Pancreas (tissue), 10 donors: ENCODE measurements at regions not wholly inside any gene's neighbourhood (a gene's known extent, or its start where the extent isn't known, plus 50 kb on each side); places are given as distances from the start of the nearest gene placed in this dataset.

ENCODE experiments used
- ATAC-seq, 4 donors: fragments of 200-7000 bp; cut with Tn5 transposase; one replicate each; pipeline versions ENCODE4 v1.8.0 to v1.9.1; 2020; ENCODE audit warnings: mild to moderate bottlenecking in 4 of 4, moderate library complexity in 4 of 4
- DNase-seq, 6 donors: peaks; one replicate each; pipeline ENCODE4 v3.0.0-alpha.2; 2020
- FAIRE-seq: peaks from 2 replicates; lab custom pipeline; 2012; peaks lifted over from hg19 to GRCh38; lab: Jason Lieb, UNC
- H3K27ac ChIP-seq, 4 donors: fragments of 200-600 bp; sonication (generic); 1 replicate in 3 of 4; 2 replicates in 1 of 4; pipeline versions ENCODE4 v1.5.0 to v1.8.0; 2020
- H3K27me3 ChIP-seq, 4 donors: fragments of 200-600 bp; one replicate each; pipeline ENCODE4 v1.8.0; 2021
- H3K36me3 ChIP-seq, 3 donors: fragments of 200-600 bp; sonication (generic) in 1 of 3; one replicate each; pipeline versions ENCODE4 v1.5.0 to v1.8.0; 2020 to 2021
- H3K4me1 ChIP-seq, 3 donors: fragments of 200-600 bp; one replicate each; pipeline ENCODE4 v1.8.0; 2021
- H3K4me3 ChIP-seq, 4 donors: fragments of 200-600 bp; sonication (generic) in 2 of 4; one replicate each; pipeline versions ENCODE4 v1.5.0 to v1.8.0; 2020 to 2021
- H3K9me3 ChIP-seq, 4 donors: fragments of 200-600 bp; one replicate each; pipeline ENCODE4 v1.8.0; 2021
- CTCF ChIP-seq, 4 donors: fragments of 200-600 bp; sonication (generic) in 3 of 4; IDR thresholded peaks; one replicate each; pipeline versions ENCODE4 v1.5.0 to v1.8.0; 2021; ENCODE audit warnings: antibody characterized with exemption in 4 of 4
- WGBS, 2 donors: extraction: QIAGEN DNeasy Blood & Tissue Kit; methylation state at CpG; one replicate each; pipeline ENCODE4 v1.1.7; 2013; 5-methylcytosine and 5-hydroxymethylcytosine counted together
- intact Hi-C, 3 donors: fragments of 100-400 bp; cut with DNase I; formaldehyde crosslinking; loops; one replicate each; pipeline versions ENCODE4 v1.11.1 to v1.14.2; 2022
- donor health status: healthy with polysubstance abuse.
- donor health status: DM: no; HTN: no; CAD: no; lungs with moderate emphysema.
- donor health status: DM: no; HTN: no; CAD: no.
- donor health status: control.
- donor health status: control.
- donor health status: Bipolar disorder and iron deficiency.
- donor health status: DM: yes; HTN: yes; CAD: no.
- donor health status: DM: no; HTN: no; CAD: no.
- donor health status: DM: no; HTN: no; CAD: no.
- donor health status: DM: yes; HTN: yes; CAD: no.

GRCh38 chrX:79089896-79090584 lies 54.4 kb upstream of the GPR174 start:
- Histone ChIP-seq H3K36me3 (no peaks in the 10 kb centered on the region), H3K4me1 (no peaks in the 10 kb centered on the region), H3K27ac (no peak overlapping the region), H3K27me3 (peaks cover 0 to 10% (median 0%) of the 10 kb centered on the region in 4 donors), H3K9me3 (no peaks in the 10 kb centered on the region), H3K4me3 (no peak overlapping the region)
- intact Hi-C loops, result no loop called here
- DNase-seq (no peak), FAIRE-seq (peak; percentile 51), ATAC-seq (no peak)
- no peak for TF ChIP-seq CTCF (IDR thresholded peaks at IDR 0.05)

GRCh38 chrX:79094075-79094832 lies 50.2 kb upstream of the GPR174 start:
- FAIRE-seq (no peak), DNase-seq (no peak), ATAC-seq (no peak)
- Histone ChIP-seq H3K27ac (no peak overlapping the region), H3K4me3 (no peak overlapping the region), H3K27me3 (peaks cover 0 to 1% (median 0%) of the 10 kb centered on the region in 4 donors), H3K4me1 (no peaks in the 10 kb centered on the region), H3K9me3 (no peaks in the 10 kb centered on the region), H3K36me3 (no peaks in the 10 kb centered on the region)
- 53 to 74% methylated on average over 4 of the region's 4 CpGs for WGBS, 2 donors
- TF ChIP-seq CTCF (IDR thresholded peaks at IDR 0.05), result no peak
- intact Hi-C loops, result no loop called here
